Epithelial cell of proximal tubule (primary cell): ENCODE measurements at regions not wholly inside any gene's neighbourhood (a gene's known extent, or its start where the extent isn't known, plus 50 kb on each side); places are given as distances from the start of the nearest gene placed in this dataset.

Source experiments
- DNase-seq: peaks from one replicate; pipeline ENCODE4 v3.0.0-alpha.2; 2011; ENCODE audit warnings: low read depth
- H3K4me3 ChIP-seq: 2 replicates; pipeline ENCODE4 v1.5.1; 2011; ENCODE audit warnings: low read depth, mild to moderate bottlenecking, low read length
- TF ChIP-seq, protein P1 (sequence below): conservative IDR thresholded peaks from 2 replicates; pipeline ENCODE4 v1.5.1; 2012; ENCODE audit warnings: low read depth, mild to moderate bottlenecking, low read length

DNA sequence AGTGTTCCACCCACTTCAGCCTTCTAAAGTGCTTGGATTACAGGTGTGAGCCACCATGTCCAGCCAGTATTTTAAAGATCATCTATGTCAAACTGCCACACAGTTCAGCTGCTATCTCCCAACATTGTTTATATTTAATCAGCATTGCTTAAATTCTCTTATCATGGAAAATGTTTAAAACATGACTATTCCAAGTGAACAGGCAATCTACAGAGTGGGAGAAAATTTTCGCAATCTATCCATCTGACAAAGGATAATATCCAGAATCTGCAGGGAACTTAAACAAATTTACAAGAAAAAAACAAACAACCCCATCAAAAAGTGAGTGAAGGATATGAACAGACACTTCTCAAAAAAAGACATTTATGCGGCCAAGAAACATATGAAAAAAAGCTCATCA lies 69.4 kb upstream of the NAV3 start:
- TF ChIP-seq, protein P1, sequence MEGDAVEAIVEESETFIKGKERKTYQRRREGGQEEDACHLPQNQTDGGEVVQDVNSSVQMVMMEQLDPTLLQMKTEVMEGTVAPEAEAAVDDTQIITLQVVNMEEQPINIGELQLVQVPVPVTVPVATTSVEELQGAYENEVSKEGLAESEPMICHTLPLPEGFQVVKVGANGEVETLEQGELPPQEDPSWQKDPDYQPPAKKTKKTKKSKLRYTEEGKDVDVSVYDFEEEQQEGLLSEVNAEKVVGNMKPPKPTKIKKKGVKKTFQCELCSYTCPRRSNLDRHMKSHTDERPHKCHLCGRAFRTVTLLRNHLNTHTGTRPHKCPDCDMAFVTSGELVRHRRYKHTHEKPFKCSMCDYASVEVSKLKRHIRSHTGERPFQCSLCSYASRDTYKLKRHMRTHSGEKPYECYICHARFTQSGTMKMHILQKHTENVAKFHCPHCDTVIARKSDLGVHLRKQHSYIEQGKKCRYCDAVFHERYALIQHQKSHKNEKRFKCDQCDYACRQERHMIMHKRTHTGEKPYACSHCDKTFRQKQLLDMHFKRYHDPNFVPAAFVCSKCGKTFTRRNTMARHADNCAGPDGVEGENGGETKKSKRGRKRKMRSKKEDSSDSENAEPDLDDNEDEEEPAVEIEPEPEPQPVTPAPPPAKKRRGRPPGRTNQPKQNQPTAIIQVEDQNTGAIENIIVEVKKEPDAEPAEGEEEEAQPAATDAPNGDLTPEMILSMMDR: no peak
- no peak for DNase-seq
- no peak overlapping the region for H3K4me3 ChIP-seq

DNA sequence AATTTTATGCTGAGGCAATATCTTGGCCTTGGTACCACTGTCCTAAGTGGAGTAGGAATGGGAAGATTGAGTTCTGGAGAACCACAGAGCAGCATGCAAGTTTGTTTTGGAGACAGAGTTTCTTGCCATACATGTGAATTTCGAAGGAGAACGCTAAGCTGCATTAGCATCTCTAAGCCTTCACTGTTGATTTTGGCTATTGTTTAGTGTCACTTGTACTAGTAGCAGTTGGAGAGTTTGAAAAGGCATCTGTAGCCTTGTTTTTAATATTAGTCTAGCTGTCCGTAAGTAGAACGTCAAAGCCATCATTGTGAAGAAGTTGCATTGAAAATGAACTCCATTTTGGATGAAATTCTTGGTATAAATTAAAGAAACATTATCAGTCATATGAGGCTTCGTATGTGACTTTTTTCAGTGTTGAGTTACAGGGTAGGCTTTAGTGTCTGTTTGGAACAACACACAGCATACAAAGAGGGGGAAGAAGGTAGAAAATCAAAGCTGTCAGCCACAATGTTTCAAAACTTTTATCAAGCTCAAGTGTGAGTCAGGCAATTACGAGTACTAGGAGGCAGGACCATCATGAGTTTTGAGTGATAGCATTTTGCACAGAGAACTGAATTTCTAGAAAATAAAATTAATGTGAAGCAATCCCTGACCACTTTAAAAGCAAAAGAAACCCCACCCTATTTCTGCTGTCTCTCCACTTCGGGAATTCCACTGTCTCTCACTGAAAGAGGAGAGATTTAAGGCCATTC lies 70.2 kb upstream of the NAV3 start:
- no peak for DNase-seq
- TF ChIP-seq, protein P1: no peak
- H3K4me3 ChIP-seq: no peak overlapping the region

GRCh38 chr12:77754086-77754485 lies 76.6 kb upstream of the NAV3 start:
- no peak for DNase-seq
- TF ChIP-seq, protein P1: no peak
- H3K4me3 ChIP-seq: no peak overlapping the region

GRCh38 chr12:77751939-77752338 lies 78.8 kb upstream of the NAV3 start:
- no peak for DNase-seq
- TF ChIP-seq, protein P1: no peak
- H3K4me3 ChIP-seq: no peak overlapping the region

DNA sequence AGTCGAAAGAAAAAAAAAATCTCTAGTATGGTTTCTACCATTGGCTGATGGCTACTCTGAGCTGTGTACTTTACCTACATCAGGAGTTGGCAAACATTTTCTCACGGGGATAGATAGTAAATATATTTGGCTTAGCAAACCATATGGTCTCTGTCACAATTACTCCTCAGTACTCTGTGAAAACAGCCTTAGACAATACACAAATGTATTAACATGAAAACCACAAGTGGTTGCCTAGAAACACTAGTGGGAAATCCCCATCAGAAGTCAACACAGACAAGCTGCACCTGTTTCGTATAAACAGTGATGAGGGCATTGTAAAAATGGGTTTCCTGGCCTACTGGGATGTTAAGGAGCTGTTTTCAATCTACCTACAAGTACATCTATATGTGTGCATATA lies 84.6 kb upstream of the NAV3 start:
- TF ChIP-seq, protein P1: no peak
- no peak overlapping the region for H3K4me3 ChIP-seq
- DNase-seq: no peak

DNA sequence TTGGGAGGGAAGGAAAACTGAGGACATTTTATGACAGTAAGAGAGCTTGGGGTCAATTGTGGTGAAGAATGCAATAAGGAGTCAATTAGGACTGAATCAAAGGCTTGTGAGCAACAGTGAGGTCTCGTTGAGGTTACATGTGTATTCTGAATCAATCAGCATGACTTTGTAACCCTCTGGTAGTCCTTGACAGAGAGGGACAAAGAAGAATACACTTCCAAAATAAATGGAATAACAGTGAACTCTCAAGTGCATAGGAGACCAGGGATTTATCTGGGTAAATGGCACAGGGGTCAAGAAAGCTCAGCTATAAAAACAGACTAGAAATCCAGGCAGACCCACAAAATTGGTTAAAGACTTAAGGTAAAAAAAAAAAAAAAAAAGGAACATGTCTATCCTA lies 85.1 kb upstream of the NAV3 start:
- TF ChIP-seq, protein P1: no peak
- DNase-seq: no peak
- H3K4me3 ChIP-seq: no peak overlapping the region

- DNase-seq: no peak
- TF ChIP-seq, protein P1: no peak
- H3K4me3 ChIP-seq: no peak overlapping the region
These were observed 88.1 kb upstream of the NAV3 start for GRCh38 chr12:77742631-77743030.
